Uterus (tissue), 3 donors: ENCODE measurements at regions not wholly inside any gene's neighbourhood (a gene's known extent, or its start where the extent isn't known, plus 50 kb on each side); places are given as distances from the start of the nearest gene placed in this dataset.

Experiments used
- DNase-seq, 2 donors: peaks; one replicate each; pipeline ENCODE4 v3.0.0-alpha.2; 2019 to 2020
- H3K27ac ChIP-seq, 2 donors: fragments of 200-600 bp; sonication (generic); 1 replicate in 1 of 2; 2 replicates in 1 of 2; pipeline ENCODE4 v1.5.1; 2016 to 2018
- H3K27me3 ChIP-seq, 2 donors: fragments of 200-600 bp; sonication (generic); one replicate each; pipeline ENCODE4 v1.5.1; 2018 to 2019; ENCODE audit warnings: control low read depth in 1 of 2
- H3K36me3 ChIP-seq, 2 donors: fragments of 200-600 bp; sonication (generic); one replicate each; pipeline ENCODE4 v1.5.1; 2019; ENCODE audit warnings: control low read depth in 1 of 2
- H3K4me1 ChIP-seq, 2 donors: fragments of 200-600 bp; sonication (generic); one replicate each; pipeline ENCODE4 v1.5.1; 2018 to 2019; ENCODE audit warnings: control low read depth in 1 of 2
- H3K4me3 ChIP-seq, 2 donors: fragments of 200-600 bp; sonication (generic); 1 replicate in 1 of 2; 2 replicates in 1 of 2; pipeline ENCODE4 v1.5.1; 2018 to 2019; ENCODE audit warnings: mild to moderate bottlenecking in 1 of 2
- H3K9me3 ChIP-seq, 2 donors: fragments of 200-600 bp; sonication (generic); one replicate each; pipeline ENCODE4 v1.5.1; 2019; ENCODE audit warnings: control low read depth in 1 of 2
- POLR2A ChIP-seq, 2 donors: fragments of 450-650 bp; IDR thresholded peaks; one replicate each; pipeline ENCODE4 v1.6.1; 2016; ENCODE audit warnings: antibody characterized with exemption in 2 of 2, mild to moderate bottlenecking in 1 of 2, moderate library complexity in 1 of 2
- intact Hi-C: fragments of 100-400 bp; cut with DNase I; formaldehyde crosslinking; loops from one replicate; pipeline ENCODE4 v1.15.1; 2023; ENCODE audit warnings: low total_unique reads
- TF ChIP-seq, protein P1 (sequence below), 4 experiments: fragments of 200-600 bp in 2 of 4; fragments of 450-650 bp in 2 of 4; sonication (generic) in 2 of 4; IDR thresholded peaks; one replicate each; pipeline ENCODE4 v1.5.1; 2016 to 2019; ENCODE audit warnings: antibody characterized with exemption in 4 of 4, mild to moderate bottlenecking in 2 of 4, moderate library complexity in 1 of 4
- donor health status: DM: yes; HTN: yes; CAD: no.

DNA sequence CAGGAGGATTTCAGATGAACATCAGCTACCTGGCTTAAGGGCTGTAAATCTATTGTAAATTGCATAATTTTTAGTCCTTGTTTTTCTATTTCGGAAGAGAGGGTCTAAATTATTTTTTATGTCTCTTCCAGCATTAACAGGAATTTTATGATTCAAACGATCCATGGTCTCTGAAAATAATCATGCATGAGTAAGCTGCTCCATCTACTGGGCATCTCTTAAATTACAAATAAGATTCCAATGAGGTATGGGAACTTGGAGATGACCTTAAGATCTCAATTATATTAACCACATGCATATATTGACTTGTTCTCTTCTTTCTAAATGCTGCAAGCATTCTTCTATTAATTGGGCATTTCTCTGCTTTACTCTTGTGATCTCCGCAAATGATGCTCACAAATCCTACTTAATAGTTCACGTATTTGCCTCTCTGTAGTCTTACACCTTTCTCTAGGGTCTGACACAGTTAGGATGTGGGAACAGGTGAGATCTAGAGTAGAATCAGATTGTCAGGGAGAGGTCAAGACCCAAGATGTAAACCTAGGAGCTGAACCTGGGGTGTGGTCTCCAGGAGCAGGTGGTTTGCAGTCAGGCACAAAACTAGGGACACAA, 86.9 kb downstream of the NUDT12 start:
- no peaks in the 10 kb centered on the region for H3K36me3 ChIP-seq
- intact Hi-C loops: no loop called here
- H3K27ac ChIP-seq: no peak overlapping the region
- TF ChIP-seq, protein P1, sequence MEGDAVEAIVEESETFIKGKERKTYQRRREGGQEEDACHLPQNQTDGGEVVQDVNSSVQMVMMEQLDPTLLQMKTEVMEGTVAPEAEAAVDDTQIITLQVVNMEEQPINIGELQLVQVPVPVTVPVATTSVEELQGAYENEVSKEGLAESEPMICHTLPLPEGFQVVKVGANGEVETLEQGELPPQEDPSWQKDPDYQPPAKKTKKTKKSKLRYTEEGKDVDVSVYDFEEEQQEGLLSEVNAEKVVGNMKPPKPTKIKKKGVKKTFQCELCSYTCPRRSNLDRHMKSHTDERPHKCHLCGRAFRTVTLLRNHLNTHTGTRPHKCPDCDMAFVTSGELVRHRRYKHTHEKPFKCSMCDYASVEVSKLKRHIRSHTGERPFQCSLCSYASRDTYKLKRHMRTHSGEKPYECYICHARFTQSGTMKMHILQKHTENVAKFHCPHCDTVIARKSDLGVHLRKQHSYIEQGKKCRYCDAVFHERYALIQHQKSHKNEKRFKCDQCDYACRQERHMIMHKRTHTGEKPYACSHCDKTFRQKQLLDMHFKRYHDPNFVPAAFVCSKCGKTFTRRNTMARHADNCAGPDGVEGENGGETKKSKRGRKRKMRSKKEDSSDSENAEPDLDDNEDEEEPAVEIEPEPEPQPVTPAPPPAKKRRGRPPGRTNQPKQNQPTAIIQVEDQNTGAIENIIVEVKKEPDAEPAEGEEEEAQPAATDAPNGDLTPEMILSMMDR (IDR thresholded peaks at IDR 0.05): peak; percentile 37 to 49 (median 44)
- no peak for TF ChIP-seq POLR2A (IDR thresholded peaks at IDR 0.05)
- no peak for DNase-seq
- no peak overlapping the region for H3K4me3 ChIP-seq
- H3K4me1 ChIP-seq: no peaks in the 10 kb centered on the region
- no peaks in the 10 kb centered on the region for H3K27me3 ChIP-seq
- H3K9me3 ChIP-seq: no peaks in the 10 kb centered on the region

DNA sequence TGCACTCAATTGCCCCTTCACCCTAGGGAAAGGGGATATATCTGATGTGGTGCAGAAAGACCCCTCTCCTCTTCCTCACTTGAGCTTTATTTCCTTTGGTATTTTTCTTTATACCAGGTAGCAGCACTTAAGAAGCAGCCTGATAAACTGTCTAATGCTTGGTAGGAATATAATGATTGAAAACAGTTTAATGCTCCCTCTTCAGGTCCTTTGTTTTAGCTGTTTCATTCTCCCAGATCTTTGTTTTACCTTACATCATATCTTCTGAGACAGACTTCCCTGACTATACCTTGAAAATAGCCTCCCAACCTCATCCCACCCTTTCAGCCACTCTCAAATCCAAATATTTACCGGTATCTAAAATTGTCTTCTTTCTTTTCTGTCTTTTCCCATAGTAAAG, 87.9 kb downstream of the NUDT12 start:
- Histone ChIP-seq H3K27ac (no peak overlapping the region), H3K27me3 (no peaks in the 10 kb centered on the region), H3K4me3 (no peak overlapping the region), H3K9me3 (no peaks in the 10 kb centered on the region), H3K4me1 (no peaks in the 10 kb centered on the region), H3K36me3 (no peaks in the 10 kb centered on the region)
- intact Hi-C loops: no loop called here
- no peak for DNase-seq
- TF ChIP-seq, protein P1 (IDR thresholded peaks at IDR 0.05): no peak
- no peak for TF ChIP-seq POLR2A (IDR thresholded peaks at IDR 0.05)

DNA sequence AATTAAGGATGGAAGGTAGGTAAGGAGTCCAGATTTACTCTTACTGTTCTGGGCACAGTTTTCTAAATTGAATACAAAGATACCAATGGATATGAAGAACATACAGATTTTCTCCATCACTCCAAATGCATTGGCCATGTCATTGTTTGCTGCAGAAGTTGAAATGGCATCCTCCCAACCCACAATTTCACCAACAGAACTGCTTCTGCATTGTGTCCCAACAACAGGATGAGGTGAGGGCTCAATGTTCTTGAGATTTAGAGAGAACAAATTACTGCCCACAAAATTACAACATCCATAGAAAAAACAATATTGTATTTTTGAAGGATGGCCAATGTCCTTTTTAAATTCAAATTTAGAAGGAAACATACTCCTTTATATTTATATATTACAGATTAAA, 88.9 kb downstream of the NUDT12 start:
- TF ChIP-seq POLR2A (IDR thresholded peaks at IDR 0.05): no peak
- TF ChIP-seq, protein P1 (IDR thresholded peaks at IDR 0.05): no peak
- no peaks in the 10 kb centered on the region for H3K4me1 ChIP-seq
- no peak overlapping the region for H3K27ac ChIP-seq
- no peaks in the 10 kb centered on the region for H3K36me3 ChIP-seq
- no peaks in the 10 kb centered on the region for H3K9me3 ChIP-seq
- no peak for DNase-seq
- no peak overlapping the region for H3K4me3 ChIP-seq
- intact Hi-C loops: no loop called here
- no peaks in the 10 kb centered on the region for H3K27me3 ChIP-seq

DNA sequence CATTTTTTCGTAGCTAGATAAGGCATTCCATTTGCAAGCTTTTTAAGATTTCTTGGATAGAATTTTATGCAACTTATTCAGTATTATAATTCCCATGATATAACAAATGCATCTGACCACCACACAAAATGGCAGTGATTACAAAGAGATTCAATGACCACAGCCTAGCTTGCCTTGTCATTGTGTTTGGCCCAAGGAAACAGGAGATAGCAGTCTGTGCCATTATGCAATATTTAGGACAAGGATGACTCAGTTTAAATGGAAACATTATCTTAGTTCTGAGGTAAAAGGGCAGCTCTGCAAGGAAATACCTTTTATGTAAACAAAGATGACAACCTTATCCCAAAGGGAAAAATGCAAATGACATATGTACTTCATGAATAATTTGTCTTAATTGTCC, 89.8 kb downstream of the NUDT12 start:
- DNase-seq: no peak
- H3K4me1 ChIP-seq: no peaks in the 10 kb centered on the region
- H3K36me3 ChIP-seq: no peaks in the 10 kb centered on the region
- no peak overlapping the region for H3K27ac ChIP-seq
- H3K27me3 ChIP-seq: no peaks in the 10 kb centered on the region
- intact Hi-C loops: no loop called here
- H3K4me3 ChIP-seq: no peak overlapping the region
- H3K9me3 ChIP-seq: no peaks in the 10 kb centered on the region
- TF ChIP-seq POLR2A (IDR thresholded peaks at IDR 0.05): no peak
- TF ChIP-seq, protein P1 (IDR thresholded peaks at IDR 0.05): no peak

DNA sequence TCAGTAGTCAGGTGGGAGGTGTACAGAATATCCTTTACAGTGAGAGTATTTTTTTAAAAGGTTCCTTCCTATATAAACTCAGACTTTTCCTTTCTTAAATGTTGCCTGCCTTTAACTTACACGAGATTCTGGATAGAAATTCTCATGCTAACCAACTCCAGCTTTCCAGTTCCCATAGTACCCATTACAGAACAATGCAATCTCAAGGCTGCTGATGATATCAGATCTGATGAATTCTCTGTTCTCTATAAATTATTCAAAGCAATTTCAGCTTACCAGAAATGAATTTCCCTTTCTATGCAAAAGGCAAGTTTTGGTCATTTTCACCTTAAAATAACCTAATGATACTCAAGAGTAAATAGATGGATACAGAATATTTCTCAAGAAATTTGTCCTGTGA, 90.3 kb downstream of the NUDT12 start:
- H3K4me1 ChIP-seq: no peaks in the 10 kb centered on the region
- no peaks in the 10 kb centered on the region for H3K27me3 ChIP-seq
- no peak for TF ChIP-seq POLR2A (IDR thresholded peaks at IDR 0.05)
- TF ChIP-seq, protein P1 (IDR thresholded peaks at IDR 0.05): no peak
- H3K9me3 ChIP-seq: no peaks in the 10 kb centered on the region
- no peak overlapping the region for H3K4me3 ChIP-seq
- DNase-seq: no peak
- no peak overlapping the region for H3K27ac ChIP-seq
- intact Hi-C loops: no loop called here
- H3K36me3 ChIP-seq: no peaks in the 10 kb centered on the region
